ENCODE measurements at regions not wholly inside any gene's neighbourhood (a gene's known extent, or its start where the extent isn't known, plus 50 kb on each side); places are given as distances from the start of the nearest gene placed in this dataset.
A peak's percentile ranks its signal among the peaks of the same experiment; 100 is the strongest.

DNA sequence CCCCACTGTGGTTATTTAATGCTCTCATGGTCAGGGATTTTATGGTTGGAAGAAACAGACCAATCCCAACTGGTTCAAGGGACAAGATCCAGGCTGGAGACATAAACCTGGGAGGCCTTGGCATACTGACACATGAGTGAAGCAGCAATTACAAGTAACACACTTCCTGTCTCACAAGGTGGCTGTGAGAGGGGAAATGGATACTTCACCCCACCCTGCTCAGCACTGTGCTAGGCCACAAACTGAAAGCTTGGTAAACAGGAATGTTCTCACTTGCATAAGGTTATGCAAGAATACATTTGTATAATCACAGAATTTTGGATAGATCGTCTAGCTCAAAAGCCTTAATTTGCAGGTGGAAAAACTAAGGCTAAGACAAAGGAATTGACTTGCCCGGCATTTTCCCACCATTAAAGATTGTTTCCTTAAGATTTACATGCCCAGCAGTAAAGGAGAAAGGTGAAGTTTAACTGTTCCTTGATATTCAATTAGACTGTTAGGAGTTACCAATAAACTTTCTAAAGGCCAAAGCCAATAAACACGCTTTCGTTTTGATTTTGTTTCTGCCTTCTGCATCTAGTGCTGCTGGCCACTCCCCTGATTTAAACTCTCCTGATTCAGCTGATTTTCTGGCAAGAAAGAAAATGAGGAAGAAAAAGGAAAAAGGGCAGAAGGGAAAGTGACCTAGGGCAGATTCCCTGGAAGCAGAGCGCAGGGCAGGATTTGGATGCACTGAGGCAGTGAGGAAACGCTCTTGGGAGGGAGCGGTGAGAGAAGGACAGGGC lies 215.6 kb upstream of the CDH5 start:
- Histone ChIP-seq H2AK5ac (ENCODE audit: low read depth, low read length) (peak overlapping the region; percentile 95), H3K23ac (ENCODE audit: low read depth, low read length) (peak overlapping the region; percentile 41; the same call in 1 of the 2 replicates), H4K91ac (ENCODE audit: insufficient read depth, low read depth, low read length) (peak overlapping the region; percentile 96), H2BK15ac (ENCODE audit: low read depth, low read length) (peak overlapping the region; percentile 97), H2BK20ac (ENCODE audit: low read depth, low read length) (peak overlapping the region; percentile 99), H2AK9ac (replicated peaks; ENCODE audit: low read depth, low read length, poor library complexity) (peak overlapping the region; percentile 47), H3K9me3 (ENCODE audit: control insufficient read depth, insufficient read depth, low read length) (no peaks in the 10 kb centered on the region; the same call in 1 of the 2 replicates), H2AFZ (replicated peaks; ENCODE audit: low read length, poor library complexity) (peak overlapping the region; percentile 76), H3K27ac (ENCODE audit: insufficient read depth, low read length) (peak overlapping the region; percentile 98; the same call in 1 of the 2 replicates), H3K27me3 (ENCODE audit: control insufficient read depth, insufficient read depth, low read length) (no peaks in the 10 kb centered on the region), H3K18ac (ENCODE audit: low read depth, low read length) (peak overlapping the region; percentile 86), H3K56ac (ENCODE audit: extremely low read depth, insufficient read depth, low read length) (peak overlapping the region; percentile 23; the same call in 1 of the 2 replicates), H2BK5ac (ENCODE audit: low read depth, low read length, poor library complexity, severe bottlenecking) (peak overlapping the region; percentile 50), H3K79me1 (ENCODE audit: low read depth in 1 of 2, low read length in 2 of 2) (no peaks in the 10 kb centered on the region), H3K14ac (replicated peaks; ENCODE audit: low read depth, low read length) (peak overlapping the region; percentile 92), H3K9ac (ENCODE audit: low read depth, low read length) (peak overlapping the region; percentile 30; the same call in 1 of the 2 replicates), H3K4me3 (ENCODE audit: insufficient read depth, low read depth, low read length) (no peak overlapping the region), H4K5ac (ENCODE audit: low read depth, low read length) (peak overlapping the region; percentile 97), H2BK120ac (ENCODE audit: low read depth, low read length) (peak overlapping the region; percentile 100), H3K4me1 (ENCODE audit: control insufficient read depth, insufficient read depth, low read length) (peaks cover 31% of the 10 kb centered on the region), H3K4ac (ENCODE audit: low read depth, low read length) (peak overlapping the region; percentile 99), H3K9me1 (ENCODE audit: insufficient read depth, low read length) (peaks cover 27% of the 10 kb centered on the region), H4K20me1 (ENCODE audit: insufficient read depth, low read length) (no peaks in the 10 kb centered on the region), H4K8ac (ENCODE audit: low read depth in 2 of 2, low read length in 2 of 2) (peak overlapping the region; percentile 83 to 87; a peak in 3 of 4 replicates), H3K4me2 (ENCODE audit: low read depth, low read length) (no peak overlapping the region), H3K36me3 (ENCODE audit: control insufficient read depth, insufficient read depth, low read length) (no peaks in the 10 kb centered on the region)
- intact Hi-C loops (cut with micrococcal nuclease) (loop anchor here (5.0 to 10.0 kb wide), 3 partner anchors 124 to 396 kb away; no protein-coding TSS in a partner anchor), in situ Hi-C loops (cut with MboI; ENCODE audit: low sequenced_read_pairs) (no loop called here), dilution Hi-C loops (cut with HindIII; ENCODE audit: low sequenced_read_pairs, unreplicated experiment) (no loop called here)
- no CpG with 5 or more reads among the region's 7 CpGs for whole genome bisulfite sequencing, 2 experiments (ENCODE audit: extremely low coverage in 2 of 2, insufficient read length in 1 of 2)
- ChIA-PET POLR2A (ENCODE audit: unreplicated experiment) (interaction anchor here (1.4 kb wide), 1 partner anchor 20 kb away, joined by 3 read pairs; no protein-coding TSS in a partner anchor), CTCF (interaction anchor here (1.7 kb wide), 1 partner anchor 9 kb away, joined by 6 read pairs; no protein-coding TSS in a partner anchor)
- ATAC-seq (ENCODE audit: low read depth) = no peak
- BruUV-seq (replicated peaks) = no TSS peak
- peak; percentile 28 for DNase-seq
- TF ChIP-seq CEBPB (IDR thresholded peaks at IDR 0.05; ENCODE audit: low read depth, low read length) (0 out of 2 replicates have a peak, but pooled peaks have one; percentile 28), MAFK (IDR thresholded peaks at IDR 0.05; ENCODE audit: low read depth, low read length) (no peak), CHD1 (IDR thresholded peaks at IDR 0.05; ENCODE audit: low read depth, low read length) (no peak), BHLHE40 (IDR thresholded peaks at IDR 0.05; ENCODE audit: low read depth, low read length) (no peak), RFX5 (IDR thresholded peaks at IDR 0.05; ENCODE audit: low read depth, low read length) (no peak), RCOR1 (IDR thresholded peaks at IDR 0.05; ENCODE audit: insufficient replicate concordance, low read length) (no peak), MXI1 (IDR thresholded peaks at IDR 0.05; ENCODE audit: borderline replicate concordance, low read depth, low read length) (no peak)
